Activated CD4-positive, alpha-beta T cell treated with anti-CD3 and anti-CD28 coated beads for 36 hours (primary cell): ENCODE measurements at regions not wholly inside any gene's neighbourhood (a gene's known extent, or its start where the extent isn't known, plus 50 kb on each side); places are given as distances from the start of the nearest gene placed in this dataset.

Experiments used
- ATAC-seq: fragments of 200-7000 bp; cut with Tn5 transposase; one replicate; pipeline ENCODE4 v1.10.0; 2021; ENCODE audit warnings: mild to moderate bottlenecking, moderate library complexity
- CTCF ChIA-PET: fragments of 350-600 bp; sonication (Branson Sonifier 250); formaldehyde crosslinking; loops from one replicate; lab custom pipeline; 2021; ENCODE audit warnings: antibody characterized with exemption; lab: Charles Lee
- POLR2A ChIA-PET: fragments of 350-600 bp; sonication (Branson Sonifier 250); formaldehyde crosslinking; loops from one replicate; lab custom pipeline; 2021; ENCODE audit warnings: antibody characterized with exemption, inconsistent platforms; lab: Charles Lee
- DNase-seq: peaks from one replicate; pipeline ENCODE4 v3.0.0-alpha.2; 2020
- H3K27ac Mint-ChIP-seq: one replicate; pipeline ENCODE4 v1.8.0; 2021; ENCODE audit warnings: mixed read lengths
- H3K27me3 Mint-ChIP-seq: one replicate; pipeline ENCODE4 v1.8.0; 2021; ENCODE audit warnings: mixed read lengths
- H3K36me3 Mint-ChIP-seq: one replicate; pipeline ENCODE4 v1.8.0; 2021; ENCODE audit warnings: low read depth, mixed read lengths
- H3K4me1 Mint-ChIP-seq: one replicate; pipeline ENCODE4 v1.8.0; 2021; ENCODE audit warnings: mixed read lengths
- H3K4me3 Mint-ChIP-seq: one replicate; pipeline ENCODE4 v1.8.0; 2021; ENCODE audit warnings: mild to moderate bottlenecking, moderate library complexity, mixed read lengths
- H3K9me3 Mint-ChIP-seq: one replicate; pipeline ENCODE4 v1.8.0; 2021; ENCODE audit warnings: low read depth, mixed read lengths
- intact Hi-C, 2 experiments: fragments of 100-400 bp; cut with DNase I in 1 of 2; cut with micrococcal nuclease in 1 of 2; formaldehyde crosslinking; loops; one replicate each; pipeline versions ENCODE4 v1.14.2 to v1.15.1; 2022 to 2024; cut with DNase I, micrococcal nuclease

DNA sequence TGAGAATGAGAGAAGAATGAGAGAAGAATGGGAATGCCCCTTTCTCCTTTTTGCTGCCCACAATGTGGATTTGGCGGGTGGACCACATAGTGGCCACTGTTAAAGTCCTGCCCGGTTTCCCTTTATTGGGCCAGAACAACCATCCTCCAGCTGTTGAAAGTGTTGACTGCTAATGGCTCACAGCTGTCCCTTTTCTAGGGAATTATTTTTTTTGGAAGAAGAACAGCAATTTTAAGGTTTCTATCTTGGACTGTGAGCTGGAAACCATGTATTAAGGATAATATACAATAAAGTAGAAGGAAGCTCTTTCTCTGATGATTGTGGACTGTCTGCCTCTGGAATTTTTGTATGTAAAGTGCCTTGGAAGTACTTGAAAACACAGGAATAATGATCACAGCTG is 185.9 kb downstream of the DMRT2 start:
- Mint-ChIP-seq H3K27ac (no peak overlapping the region), H3K4me1 (no peaks in the 10 kb centered on the region), H3K36me3 (no peaks in the 10 kb centered on the region), H3K27me3 (peaks cover 3% of the 10 kb centered on the region), H3K4me3 (no peak overlapping the region), H3K9me3 (no peaks in the 10 kb centered on the region)
- ChIA-PET POLR2A (no interaction called here), CTCF (no interaction called here)
- intact Hi-C loops = loop anchor here in 1 of 2 experiments (5.0 kb wide), 1 partner anchor 146 kb away; no protein-coding TSS in a partner anchor
- no peak for DNase-seq
- ATAC-seq = no peak

DNA sequence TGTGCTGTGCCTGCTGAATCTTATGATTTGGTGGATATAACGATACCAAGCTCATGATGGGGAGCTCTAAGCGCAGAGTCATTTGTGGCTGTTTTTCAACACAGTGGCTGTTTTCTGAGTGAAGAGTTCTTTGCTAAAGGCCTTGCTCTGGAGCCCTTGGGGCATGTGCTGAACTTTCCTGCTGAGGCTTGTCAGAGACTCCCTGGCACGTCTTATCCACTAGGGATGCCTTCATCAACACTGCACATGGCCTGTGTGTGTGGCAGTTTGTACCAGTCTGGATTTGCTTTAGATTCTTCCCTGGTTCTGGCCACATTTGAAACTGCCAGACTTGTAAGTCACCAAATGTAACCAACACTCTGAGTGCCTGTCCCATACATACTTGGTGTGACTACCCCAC is 188.2 kb downstream of the DMRT2 start:
- DNase-seq = no peak
- H3K9me3 Mint-ChIP-seq = no peaks in the 10 kb centered on the region
- ATAC-seq = no peak
- intact Hi-C loops = loop anchor here in 1 of 2 experiments (5.0 kb wide), 1 partner anchor 144 kb away; no protein-coding TSS in a partner anchor
- no peak overlapping the region for H3K4me3 Mint-ChIP-seq
- peaks cover 4% of the 10 kb centered on the region for H3K27me3 Mint-ChIP-seq
- H3K4me1 Mint-ChIP-seq = no peaks in the 10 kb centered on the region
- H3K36me3 Mint-ChIP-seq = no peaks in the 10 kb centered on the region
- ChIA-PET CTCF (interaction anchor here (0.9 kb wide), 1 partner anchor 229 kb away, joined by 3 read pairs; no protein-coding TSS in a partner anchor), POLR2A (no interaction called here)
- no peak overlapping the region for H3K27ac Mint-ChIP-seq

DNA sequence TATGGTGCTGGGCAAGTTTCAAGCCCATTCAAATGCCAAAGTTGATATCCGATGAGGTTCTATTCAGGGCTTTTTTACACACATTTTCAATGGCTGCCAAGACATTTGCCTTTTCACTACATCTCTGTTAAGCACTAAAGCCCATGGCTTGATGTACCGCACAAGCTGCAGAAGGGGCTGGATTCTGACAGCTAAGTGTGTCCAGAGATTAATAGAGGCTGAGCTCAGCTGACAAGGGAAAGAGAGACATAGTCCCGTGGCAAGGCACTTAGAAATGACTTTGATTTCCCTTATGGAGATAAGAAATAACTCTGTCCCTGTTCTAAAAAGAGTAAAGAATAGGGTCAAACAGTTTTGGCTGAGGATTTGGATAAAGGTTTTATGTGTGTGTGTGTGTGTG is 198.6 kb downstream of the DMRT2 start:
- Mint-ChIP-seq H3K9me3 (no peaks in the 10 kb centered on the region), H3K27ac (no peak overlapping the region), H3K4me3 (no peak overlapping the region), H3K27me3 (peaks cover 3% of the 10 kb centered on the region), H3K4me1 (no peaks in the 10 kb centered on the region), H3K36me3 (no peaks in the 10 kb centered on the region)
- DNase-seq = no peak
- no peak for ATAC-seq
- CTCF ChIA-PET = no interaction called here
- intact Hi-C loops = no loop called here
- POLR2A ChIA-PET = no interaction called here

DNA sequence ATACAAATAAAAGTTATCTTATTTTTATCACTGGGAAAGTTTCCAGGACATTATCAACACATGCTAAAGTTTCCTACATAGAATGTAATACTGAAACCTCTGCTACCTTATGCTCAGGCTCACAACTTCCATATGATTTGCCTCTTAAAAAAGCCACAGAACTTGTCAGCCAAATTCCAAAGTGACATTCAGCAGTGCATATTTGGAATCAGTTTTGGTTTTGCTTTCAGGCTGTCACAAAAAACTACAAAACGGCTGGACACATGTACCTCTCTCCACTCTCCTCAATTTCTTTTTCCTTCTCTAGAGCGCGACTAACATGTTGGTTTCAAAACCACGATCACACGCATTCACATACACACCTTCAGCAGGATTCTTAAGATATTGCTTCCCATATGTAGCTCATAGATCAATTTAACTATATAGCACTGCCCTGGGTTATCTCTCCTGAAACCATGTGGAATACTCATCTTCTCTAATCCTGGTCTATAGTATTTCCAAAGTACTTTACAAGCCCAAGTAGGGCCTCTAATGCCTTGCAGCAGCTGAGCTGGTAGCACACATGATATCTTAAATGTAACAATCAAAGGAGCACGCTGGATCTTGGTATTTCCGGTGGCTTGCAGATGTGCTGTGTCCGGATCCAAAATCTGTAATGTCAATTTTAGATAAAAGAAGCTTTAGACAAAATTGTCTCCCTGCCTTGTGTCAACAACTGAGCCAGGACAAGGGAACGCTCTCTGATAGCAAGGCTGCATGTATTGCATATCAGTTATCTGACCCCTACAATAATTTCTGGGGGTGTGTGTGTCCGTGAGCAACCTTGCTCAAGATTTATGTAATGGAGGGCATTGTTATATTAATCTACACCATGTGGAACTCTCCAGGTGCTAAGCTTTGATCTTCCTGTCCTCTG is 203.2 kb downstream of the DMRT2 start:
- DNase-seq (no peak), ATAC-seq (no peak)
- no peaks in the 10 kb centered on the region for H3K36me3 Mint-ChIP-seq
- H3K4me1 Mint-ChIP-seq = no peaks in the 10 kb centered on the region
- CTCF ChIA-PET = no interaction called here
- H3K27ac Mint-ChIP-seq = no peak overlapping the region
- POLR2A ChIA-PET = no interaction called here
- intact Hi-C loops = no loop called here
- H3K27me3 Mint-ChIP-seq = peaks cover 3% of the 10 kb centered on the region
- H3K9me3 Mint-ChIP-seq = no peaks in the 10 kb centered on the region
- no peak overlapping the region for H3K4me3 Mint-ChIP-seq

DNA sequence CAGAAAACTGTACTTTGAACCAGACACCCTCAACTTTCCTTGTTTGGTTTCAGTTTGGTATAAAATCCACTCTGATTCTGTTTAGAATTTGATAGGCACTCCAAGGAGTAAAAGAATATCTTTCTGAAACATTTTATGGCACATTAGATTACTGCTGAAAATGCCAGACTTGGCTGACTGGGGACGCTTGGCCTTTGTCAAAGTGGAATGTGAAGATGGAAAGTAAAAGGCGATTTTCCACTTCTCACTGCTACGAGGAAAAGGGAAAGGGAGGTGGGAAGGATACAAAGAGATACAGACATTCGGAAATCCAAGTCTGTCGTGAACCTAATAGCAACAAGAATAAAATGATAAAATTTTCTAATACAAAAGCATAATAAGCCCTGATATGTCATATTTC is 203.9 kb downstream of the DMRT2 start:
- ChIA-PET POLR2A (no interaction called here), CTCF (no interaction called here)
- ATAC-seq (no peak), DNase-seq (no peak)
- Mint-ChIP-seq H3K4me3 (no peak overlapping the region), H3K4me1 (no peaks in the 10 kb centered on the region), H3K27me3 (peaks cover 3% of the 10 kb centered on the region), H3K27ac (no peak overlapping the region), H3K36me3 (no peaks in the 10 kb centered on the region), H3K9me3 (no peaks in the 10 kb centered on the region)
- intact Hi-C loops = no loop called here

DNA sequence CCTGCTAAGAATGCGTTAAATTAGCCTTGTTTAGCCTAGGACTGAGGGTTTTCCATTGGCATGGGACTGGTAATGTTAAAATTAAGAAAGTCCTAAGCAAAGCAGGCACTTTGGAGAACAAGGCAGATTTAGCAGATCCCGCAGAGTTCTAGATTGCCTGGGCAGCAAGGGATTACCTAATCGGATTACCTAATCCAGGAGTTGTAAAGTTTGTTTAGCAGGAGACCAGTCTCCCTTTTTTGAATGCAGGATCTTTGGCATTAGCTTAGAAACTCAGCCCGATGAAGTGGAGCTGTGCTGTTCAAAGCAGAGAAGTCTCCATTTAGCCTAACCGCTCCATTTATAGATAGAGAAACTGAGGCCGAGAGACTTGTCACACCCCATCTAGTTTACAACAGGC is 206.0 kb downstream of the DMRT2 start:
- intact Hi-C loops = no loop called here
- no peaks in the 10 kb centered on the region for H3K36me3 Mint-ChIP-seq
- CTCF ChIA-PET = no interaction called here
- ATAC-seq (no peak), DNase-seq (no peak)
- H3K9me3 Mint-ChIP-seq = no peaks in the 10 kb centered on the region
- POLR2A ChIA-PET = no interaction called here
- H3K4me3 Mint-ChIP-seq = no peak overlapping the region
- H3K27ac Mint-ChIP-seq = no peak overlapping the region
- no peaks in the 10 kb centered on the region for H3K4me1 Mint-ChIP-seq
- H3K27me3 Mint-ChIP-seq = peaks cover 3% of the 10 kb centered on the region

DNA sequence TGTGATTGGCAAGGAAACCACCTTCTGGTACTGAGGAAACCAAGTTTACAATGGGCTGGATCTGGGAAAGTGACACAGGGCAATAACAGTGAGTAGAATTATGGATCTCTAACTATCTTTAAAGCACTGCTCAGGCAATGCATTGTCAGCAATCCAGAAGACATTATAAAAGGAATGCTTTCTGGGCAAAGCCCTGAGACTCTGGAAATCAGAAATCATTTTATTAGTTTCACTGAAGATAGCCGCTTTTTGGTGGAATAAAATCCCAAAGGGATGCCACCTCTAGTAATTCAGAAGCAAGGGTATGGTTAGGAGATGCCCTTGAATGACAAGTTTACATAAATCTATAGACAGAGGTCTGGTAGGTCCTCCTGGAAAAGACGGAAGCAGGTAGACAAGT is 211.1 kb downstream of the DMRT2 start:
- intact Hi-C loops = no loop called here
- Mint-ChIP-seq H3K27me3 (peaks cover 2% of the 10 kb centered on the region), H3K4me1 (no peaks in the 10 kb centered on the region), H3K4me3 (no peak overlapping the region), H3K27ac (no peak overlapping the region), H3K9me3 (no peaks in the 10 kb centered on the region), H3K36me3 (no peaks in the 10 kb centered on the region)
- DNase-seq = no peak
- ATAC-seq = no peak
- CTCF ChIA-PET = interaction anchor here (0.5 kb wide), 1 partner anchor 42 kb away, joined by 4 read pairs; no protein-coding TSS in a partner anchor
- POLR2A ChIA-PET = no interaction called here

DNA sequence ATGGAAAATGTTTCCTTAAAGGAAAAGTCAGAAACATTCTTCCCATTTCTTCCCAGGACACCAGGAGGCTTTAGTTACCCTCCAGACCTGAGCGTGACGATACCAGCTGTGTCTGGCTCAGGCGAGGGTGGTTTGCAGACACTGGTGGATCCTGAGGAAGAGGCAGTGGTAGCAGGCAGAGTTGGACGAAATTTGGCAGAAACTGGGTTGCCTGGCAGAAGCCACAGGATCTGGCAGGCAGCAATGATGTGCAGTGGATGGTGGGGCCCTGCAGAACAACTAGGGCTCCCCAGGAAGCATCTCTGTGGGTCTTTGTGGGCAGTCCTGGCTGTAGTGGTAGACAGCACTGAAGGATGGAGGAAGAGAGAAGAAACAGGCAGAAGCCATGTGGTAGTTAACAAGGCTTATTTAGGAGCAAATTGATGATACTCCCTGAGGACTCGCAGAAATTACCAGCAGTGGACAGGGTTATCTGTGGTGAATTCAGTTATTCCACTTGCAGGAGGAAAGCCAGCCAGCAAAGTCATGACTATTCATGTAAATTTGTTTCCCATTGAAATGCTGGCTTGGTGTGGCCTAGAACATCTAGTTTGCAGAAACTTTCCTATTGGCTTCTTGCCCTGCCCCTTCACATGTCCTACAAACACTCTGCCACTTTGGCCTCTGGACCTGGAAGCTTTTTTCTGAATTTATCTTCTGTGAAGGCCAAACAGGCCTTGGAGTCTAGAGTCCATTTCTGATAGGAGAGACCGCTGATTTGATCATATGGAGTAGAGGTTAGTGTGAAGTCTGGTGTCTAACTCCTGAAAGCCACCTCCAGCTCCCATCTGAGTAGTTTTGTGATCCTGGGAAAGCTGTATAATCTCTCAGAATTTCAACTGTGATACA is 212.0 kb downstream of the DMRT2 start:
- DNase-seq (no peak), ATAC-seq (no peak)
- H3K4me3 Mint-ChIP-seq = no peak overlapping the region
- intact Hi-C loops = no loop called here
- ChIA-PET CTCF (no interaction called here), POLR2A (no interaction called here)
- no peaks in the 10 kb centered on the region for H3K4me1 Mint-ChIP-seq
- no peaks in the 10 kb centered on the region for H3K9me3 Mint-ChIP-seq
- peaks cover 2% of the 10 kb centered on the region for H3K27me3 Mint-ChIP-seq
- H3K27ac Mint-ChIP-seq = no peak overlapping the region
- H3K36me3 Mint-ChIP-seq = no peaks in the 10 kb centered on the region

DNA sequence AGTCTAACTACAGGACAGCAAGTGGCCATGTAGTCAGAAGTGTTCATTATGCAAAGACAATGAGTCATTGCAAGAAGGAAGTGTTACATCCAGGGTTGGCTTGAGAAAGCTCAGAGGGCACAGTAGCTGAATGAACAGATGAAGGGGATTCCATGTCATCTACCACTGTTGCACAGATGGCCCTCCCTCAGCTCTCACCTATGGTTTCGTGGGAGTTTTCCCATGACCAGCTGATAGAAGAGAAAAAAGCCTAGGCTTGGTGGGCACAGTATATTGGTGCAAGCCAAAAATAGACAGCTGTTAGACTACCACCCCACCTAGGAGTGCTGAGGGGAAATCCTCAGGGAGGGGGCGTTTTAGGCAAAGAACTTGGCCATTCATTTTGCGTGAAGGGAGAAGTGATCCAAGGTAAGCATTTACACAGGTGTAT is 217.0 kb downstream of the DMRT2 start:
- H3K27me3 Mint-ChIP-seq = peaks cover 7% of the 10 kb centered on the region
- H3K36me3 Mint-ChIP-seq = no peaks in the 10 kb centered on the region
- ChIA-PET CTCF (no interaction called here), POLR2A (no interaction called here)
- no peak overlapping the region for H3K27ac Mint-ChIP-seq
- intact Hi-C loops = no loop called here
- H3K4me1 Mint-ChIP-seq = no peaks in the 10 kb centered on the region
- ATAC-seq (no peak), DNase-seq (no peak)
- H3K9me3 Mint-ChIP-seq = no peaks in the 10 kb centered on the region
- no peak overlapping the region for H3K4me3 Mint-ChIP-seq

DNA sequence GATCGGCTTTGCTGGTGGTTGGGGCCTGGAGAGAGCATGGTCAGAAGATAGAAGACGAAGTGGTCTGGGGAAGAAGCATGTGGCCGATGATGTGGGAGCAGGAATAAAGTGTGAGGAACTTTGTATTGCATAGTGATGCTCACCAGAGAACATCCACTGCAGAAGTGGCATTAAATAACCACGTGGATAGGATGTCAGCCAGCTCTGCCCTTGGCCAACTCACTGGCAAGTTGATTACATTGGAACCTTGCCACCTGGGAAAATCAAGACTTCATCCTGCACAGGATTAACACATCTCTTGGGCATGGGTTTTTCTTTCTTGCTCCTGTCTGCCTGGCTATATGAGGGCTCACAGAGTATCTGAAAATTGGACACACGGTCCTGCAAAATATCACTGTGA is 217.4 kb downstream of the DMRT2 start:
- ChIA-PET CTCF (no interaction called here), POLR2A (no interaction called here)
- DNase-seq = no peak
- Mint-ChIP-seq H3K9me3 (no peaks in the 10 kb centered on the region), H3K4me1 (no peaks in the 10 kb centered on the region), H3K27me3 (peaks cover 7% of the 10 kb centered on the region), H3K27ac (no peak overlapping the region), H3K36me3 (no peaks in the 10 kb centered on the region), H3K4me3 (no peak overlapping the region)
- ATAC-seq = no peak
- intact Hi-C loops = no loop called here

DNA sequence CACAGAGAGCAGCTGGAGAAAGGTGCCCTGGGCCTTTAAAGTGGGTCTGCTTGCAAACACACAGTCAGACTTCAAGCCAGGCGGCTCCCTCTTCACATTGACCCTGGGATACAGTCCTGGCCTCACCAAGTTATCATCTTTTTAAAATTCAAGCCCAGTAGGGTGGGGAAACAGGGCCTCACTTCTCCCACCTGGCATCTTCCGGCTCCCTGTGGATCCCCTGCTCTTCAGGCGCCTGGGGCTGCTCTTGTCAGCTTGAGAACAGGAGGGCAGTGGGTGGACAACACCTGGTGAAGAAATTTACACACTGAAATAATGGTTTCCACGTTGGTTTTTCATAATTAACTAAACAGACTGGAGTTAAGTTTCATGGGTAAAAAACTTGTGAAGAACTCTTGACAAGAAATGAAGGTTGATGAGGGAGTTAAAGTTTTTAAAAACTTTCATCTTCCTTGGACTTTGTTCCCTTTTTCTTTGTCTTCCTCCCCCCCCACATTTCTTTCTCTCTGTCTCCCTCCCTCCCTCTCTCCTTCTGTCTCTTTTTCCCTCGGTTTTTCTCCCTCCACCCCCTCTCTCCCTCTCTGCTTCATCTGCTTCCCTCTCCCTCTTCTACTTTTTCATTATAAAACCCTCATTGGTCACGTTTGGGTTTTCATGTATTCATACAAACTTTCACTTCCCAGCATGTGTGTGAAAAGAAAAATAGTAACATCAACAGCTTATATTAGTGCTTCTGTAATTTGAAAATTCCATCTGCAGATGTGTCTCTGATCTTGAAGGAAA is 219.6 kb downstream of the DMRT2 start:
- ChIA-PET CTCF (no interaction called here), POLR2A (no interaction called here)
- H3K9me3 Mint-ChIP-seq = no peaks in the 10 kb centered on the region
- H3K4me3 Mint-ChIP-seq = no peak overlapping the region
- H3K36me3 Mint-ChIP-seq = no peaks in the 10 kb centered on the region
- no peaks in the 10 kb centered on the region for H3K4me1 Mint-ChIP-seq
- no peak overlapping the region for H3K27ac Mint-ChIP-seq
- H3K27me3 Mint-ChIP-seq = peaks cover 8% of the 10 kb centered on the region
- ATAC-seq = no peak
- no peak for DNase-seq
- intact Hi-C loops = no loop called here
